ENCODE measurements at regions not wholly inside any gene's neighbourhood (a gene's known extent, or its start where the extent isn't known, plus 50 kb on each side); places are given as distances from the start of the nearest gene placed in this dataset.

- WGBS, 2 donors: 80 to 92% methylated on average over 3 of the region's 3 CpGs
- H3K27ac ChIP-seq: no peak overlapping the region
- intact Hi-C loops (cut with DNase I): no loop called here
- no peaks in the 10 kb centered on the region for H3K4me1 ChIP-seq
- no peak for ATAC-seq
- H3K9me3 ChIP-seq: peaks cover 0 to 5% (median 0%) of the 10 kb centered on the region in 3 donors
- no peaks in the 10 kb centered on the region for H3K36me3 ChIP-seq (replicated peaks in 1 of 2; ENCODE audit: insufficient read depth in 1 of 2, low read depth in 2 of 2)
- TF ChIP-seq POLR2A (IDR thresholded peaks at IDR 0.05): no peak
- TF ChIP-seq, protein P1, sequence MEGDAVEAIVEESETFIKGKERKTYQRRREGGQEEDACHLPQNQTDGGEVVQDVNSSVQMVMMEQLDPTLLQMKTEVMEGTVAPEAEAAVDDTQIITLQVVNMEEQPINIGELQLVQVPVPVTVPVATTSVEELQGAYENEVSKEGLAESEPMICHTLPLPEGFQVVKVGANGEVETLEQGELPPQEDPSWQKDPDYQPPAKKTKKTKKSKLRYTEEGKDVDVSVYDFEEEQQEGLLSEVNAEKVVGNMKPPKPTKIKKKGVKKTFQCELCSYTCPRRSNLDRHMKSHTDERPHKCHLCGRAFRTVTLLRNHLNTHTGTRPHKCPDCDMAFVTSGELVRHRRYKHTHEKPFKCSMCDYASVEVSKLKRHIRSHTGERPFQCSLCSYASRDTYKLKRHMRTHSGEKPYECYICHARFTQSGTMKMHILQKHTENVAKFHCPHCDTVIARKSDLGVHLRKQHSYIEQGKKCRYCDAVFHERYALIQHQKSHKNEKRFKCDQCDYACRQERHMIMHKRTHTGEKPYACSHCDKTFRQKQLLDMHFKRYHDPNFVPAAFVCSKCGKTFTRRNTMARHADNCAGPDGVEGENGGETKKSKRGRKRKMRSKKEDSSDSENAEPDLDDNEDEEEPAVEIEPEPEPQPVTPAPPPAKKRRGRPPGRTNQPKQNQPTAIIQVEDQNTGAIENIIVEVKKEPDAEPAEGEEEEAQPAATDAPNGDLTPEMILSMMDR (IDR thresholded peaks at IDR 0.05): no peak
- no peaks in the 10 kb centered on the region for H3K27me3 ChIP-seq
- no peak overlapping the region for H3K4me3 ChIP-seq
- no peak for DNase-seq
Measured at GRCh38 chr7:148492157-148492860, 98.3 kb upstream of the C7orf33 start.

GRCh38 chr7:148495605-148496004, 95.0 kb upstream of the C7orf33 start:
- H3K36me3 ChIP-seq (replicated peaks in 1 of 2; ENCODE audit: insufficient read depth in 1 of 2, low read depth in 2 of 2): no peaks in the 10 kb centered on the region
- no peaks in the 10 kb centered on the region for H3K4me1 ChIP-seq
- TF ChIP-seq, protein P1 (IDR thresholded peaks at IDR 0.05): no peak
- TF ChIP-seq POLR2A (IDR thresholded peaks at IDR 0.05): no peak
- H3K27me3 ChIP-seq: no peaks in the 10 kb centered on the region
- H3K4me3 ChIP-seq: no peak overlapping the region
- intact Hi-C loops (cut with DNase I): no loop called here
- H3K27ac ChIP-seq: no peak overlapping the region
- 82 to 89% methylated on average over 4 of the region's 4 CpGs for WGBS, 2 donors
- H3K9me3 ChIP-seq: peaks cover 0 to 5% (median 0%) of the 10 kb centered on the region in 3 donors
- DNase-seq: no peak
- no peak for ATAC-seq

DNA sequence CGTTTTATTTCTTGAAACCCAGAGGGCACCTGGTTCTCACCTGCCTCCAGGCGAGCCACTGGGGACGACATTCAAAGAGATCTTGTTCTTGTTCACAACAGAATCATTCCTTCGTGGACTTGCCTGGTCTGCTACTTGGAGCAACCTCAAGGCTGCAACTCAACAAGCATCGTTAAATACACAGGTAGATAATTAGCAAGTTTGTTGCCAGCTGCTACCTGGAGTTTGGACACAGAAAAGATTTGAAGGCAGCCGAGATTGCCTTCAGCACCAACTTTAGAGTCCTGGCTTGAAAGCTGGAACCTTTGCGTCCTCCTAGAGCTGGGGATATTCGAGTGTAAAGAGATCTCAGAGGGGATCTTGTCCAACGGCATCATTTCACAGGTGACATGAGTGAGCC, 89.6 kb upstream of the C7orf33 start:
- no peaks in the 10 kb centered on the region for H3K36me3 ChIP-seq (replicated peaks in 1 of 2; ENCODE audit: insufficient read depth in 1 of 2, low read depth in 2 of 2)
- 30 to 33% methylated on average over 9 of the region's 9 CpGs for WGBS, 2 donors
- no peak overlapping the region for H3K27ac ChIP-seq
- no peaks in the 10 kb centered on the region for H3K9me3 ChIP-seq
- H3K4me1 ChIP-seq: peaks cover 11% of the 10 kb centered on the region
- H3K27me3 ChIP-seq: no peaks in the 10 kb centered on the region
- ATAC-seq (no peak), DNase-seq (no peak)
- intact Hi-C loops (cut with DNase I): no loop called here
- TF ChIP-seq, protein P1 (IDR thresholded peaks at IDR 0.05): no peak
- TF ChIP-seq POLR2A (IDR thresholded peaks at IDR 0.05): no peak
- no peak overlapping the region for H3K4me3 ChIP-seq

- DNase-seq: no peak
- 25 to 29% methylated on average over 3 of the region's 3 CpGs for WGBS, 2 donors
Measured at GRCh38 chr7:148503900-148504487, 86.6 kb upstream of the C7orf33 start.

More at GRCh38 chr7:148503900-148504487, 86.6 kb upstream of the C7orf33 start:
- H3K9me3 ChIP-seq: no peaks in the 10 kb centered on the region
- ATAC-seq: no peak
- no peak for TF ChIP-seq POLR2A (IDR thresholded peaks at IDR 0.05)
- TF ChIP-seq, protein P1 (IDR thresholded peaks at IDR 0.05): peak; percentile 42 to 78 (median 71)
- no peak overlapping the region for H3K27ac ChIP-seq
- peaks cover 11% of the 10 kb centered on the region for H3K4me1 ChIP-seq
- H3K36me3 ChIP-seq (replicated peaks in 1 of 2; ENCODE audit: insufficient read depth in 1 of 2, low read depth in 2 of 2): no peaks in the 10 kb centered on the region
- no peak overlapping the region for H3K4me3 ChIP-seq
- H3K27me3 ChIP-seq: no peaks in the 10 kb centered on the region
- intact Hi-C loops (cut with DNase I): no loop called here

Measured in body of pancreas (tissue), 4 donors.